Right lobe of liver (tissue), 6 donors: ENCODE measurements at regions not wholly inside any gene's neighbourhood (a gene's known extent, or its start where the extent isn't known, plus 50 kb on each side); places are given as distances from the start of the nearest gene placed in this dataset.

Experiments used
- ATAC-seq, 4 donors: fragments of 200-7000 bp; cut with Tn5 transposase; one replicate each; pipeline ENCODE4 v1.9.1; 2020; ENCODE audit warnings: mild to moderate bottlenecking in 4 of 4, moderate library complexity in 4 of 4
- DNase-seq, 3 donors: peaks; one replicate each; pipeline ENCODE4 v3.0.0-alpha.2; 2020
- H3K27ac ChIP-seq, 3 donors: fragments of 200-600 bp; one replicate each; pipeline ENCODE4 v1.8.0; 2022
- H3K27me3 ChIP-seq, 2 donors: fragments of 200-600 bp; one replicate each; pipeline ENCODE4 v1.8.0; 2022
- H3K36me3 ChIP-seq, 4 donors: fragments of 200-600 bp; sonication (generic) in 1 of 4; one replicate each; pipeline versions ENCODE4 v1.5.1 to v1.8.0; 2017 to 2022; ENCODE audit warnings: control low read depth in 1 of 4
- H3K4me1 ChIP-seq, 4 donors: fragments of 200-600 bp; sonication (generic) in 1 of 4; one replicate each; pipeline versions ENCODE4 v1.5.1 to v1.8.0; 2017 to 2022; ENCODE audit warnings: control low read depth in 1 of 4
- H3K4me3 ChIP-seq, 3 donors: fragments of 200-600 bp; one replicate each; pipeline ENCODE4 v1.8.0; 2022
- H3K9me3 ChIP-seq, 4 donors: fragments of 200-600 bp; sonication (generic) in 1 of 4; one replicate each; pipeline versions ENCODE4 v1.5.1 to v1.8.0; 2017 to 2022; ENCODE audit warnings: control low read depth in 1 of 4
- CTCF ChIP-seq, 4 donors: fragments of 200-600 bp in 3 of 4; fragments of 450-650 bp in 1 of 4; IDR thresholded peaks; one replicate each; pipeline versions ENCODE4 v1.5.1 to v1.8.0; 2016 to 2022; ENCODE audit warnings: antibody characterized with exemption in 4 of 4, mild to moderate bottlenecking in 2 of 4
- POLR2A ChIP-seq: fragments of 450-650 bp; IDR thresholded peaks from one replicate; pipeline ENCODE4 v1.6.1; 2017; ENCODE audit warnings: antibody characterized with exemption, mild to moderate bottlenecking
- WGBS: methylation state at CpG from one replicate; pipeline ENCODE4 v1.1.6; 2018; ENCODE audit warnings: low coverage, low lambda C conversion rate; ENCODE audit not compliant: insufficient coverage; ENCODE audit errors: missing lambda C conversion rate; 5-methylcytosine and 5-hydroxymethylcytosine counted together
- intact Hi-C, 2 donors: fragments of 100-400 bp; cut with DNase I; formaldehyde crosslinking; loops; one replicate each; pipeline versions ENCODE4 v1.11.2 to v1.14.1; 2022
- donor health status: DM: no; HTN: yes; CAD: no.
- donor health status: DM: no; HTN: no; CAD: no.
- donor health status: DM: no; HTN: no; CAD: no.
- donor health status: DM: no; HTN: yes; CAD: no.
- donor health status: DM: no; HTN: yes; CAD: no.

- Histone ChIP-seq H3K27ac (no peak overlapping the region), H3K4me3 (no peak overlapping the region), H3K36me3 (no peaks in the 10 kb centered on the region), H3K9me3 (no peaks in the 10 kb centered on the region), H3K27me3 (no peaks in the 10 kb centered on the region), H3K4me1 (no peaks in the 10 kb centered on the region)
- DNase-seq (no peak), ATAC-seq (peak in 1 of 4 donors; percentile 18)
- no peak for TF ChIP-seq CTCF (IDR thresholded peaks at IDR 0.05)
- TF ChIP-seq POLR2A, result no peak
- intact Hi-C loops, result no loop called here
- WGBS, result 62% methylated on average over 11 of the region's 13 CpGs
Measured at GRCh38 chr2:766255-766654, 89.0 kb upstream of the TMEM18 start.

GRCh38 chr2:765369-765768, 88.2 kb upstream of the TMEM18 start:
- DNase-seq (no peak), ATAC-seq (no peak)
- TF ChIP-seq POLR2A (no peak), CTCF (IDR thresholded peaks at IDR 0.05) (no peak)
- H3K27me3 ChIP-seq, result no peaks in the 10 kb centered on the region
- intact Hi-C loops, result no loop called here
- no peaks in the 10 kb centered on the region for H3K36me3 ChIP-seq
- 94% methylated on average over 2 of the region's 6 CpGs for WGBS
- H3K27ac ChIP-seq, result no peak overlapping the region
- no peaks in the 10 kb centered on the region for H3K9me3 ChIP-seq
- H3K4me3 ChIP-seq, result no peak overlapping the region
- no peaks in the 10 kb centered on the region for H3K4me1 ChIP-seq

- intact Hi-C loops, result no loop called here
- WGBS, result 61% methylated on average over 4 of the region's 16 CpGs
- Histone ChIP-seq H3K4me3 (no peak overlapping the region), H3K4me1 (no peaks in the 10 kb centered on the region), H3K27me3 (no peaks in the 10 kb centered on the region), H3K36me3 (no peaks in the 10 kb centered on the region), H3K9me3 (no peaks in the 10 kb centered on the region), H3K27ac (no peak overlapping the region)
- DNase-seq, result no peak
- TF ChIP-seq CTCF (IDR thresholded peaks at IDR 0.05), result no peak
- TF ChIP-seq POLR2A, result no peak
- no peak for ATAC-seq
Measured at GRCh38 chr2:763766-764525, 86.7 kb upstream of the TMEM18 start.

- TF ChIP-seq POLR2A (no peak), CTCF (IDR thresholded peaks at IDR 0.05) (no peak)
- no peak overlapping the region for H3K27ac ChIP-seq
- H3K27me3 ChIP-seq, result no peaks in the 10 kb centered on the region
- ATAC-seq (no peak), DNase-seq (no peak)
- H3K36me3 ChIP-seq, result no peaks in the 10 kb centered on the region
- 61% methylated on average over 4 of the region's 4 CpGs for WGBS
- intact Hi-C loops, result no loop called here
- H3K4me3 ChIP-seq, result no peak overlapping the region
- H3K9me3 ChIP-seq, result no peaks in the 10 kb centered on the region
- no peaks in the 10 kb centered on the region for H3K4me1 ChIP-seq
Measured at GRCh38 chr2:762646-763045, 85.4 kb upstream of the TMEM18 start.
